EL (cell line): ENCODE measurements at regions not wholly inside any gene's neighbourhood (a gene's known extent, or its start where the extent isn't known, plus 50 kb on each side); places are given as distances from the start of the nearest gene placed in this dataset.
"Not testable (repeated sequence)": the region's sequence is repeated elsewhere in the genome, so short reads cannot be mapped to it uniquely, and the experiment has no call there.

Experiments
- DNase-seq: peaks from one replicate; pipeline ENCODE4 v3.0.0-alpha.2; 2016

- no peak for DNase-seq
These were observed 683.8 kb upstream of the EEF2KMT start for GRCh38 chr16:5781436-5781835.

DNA sequence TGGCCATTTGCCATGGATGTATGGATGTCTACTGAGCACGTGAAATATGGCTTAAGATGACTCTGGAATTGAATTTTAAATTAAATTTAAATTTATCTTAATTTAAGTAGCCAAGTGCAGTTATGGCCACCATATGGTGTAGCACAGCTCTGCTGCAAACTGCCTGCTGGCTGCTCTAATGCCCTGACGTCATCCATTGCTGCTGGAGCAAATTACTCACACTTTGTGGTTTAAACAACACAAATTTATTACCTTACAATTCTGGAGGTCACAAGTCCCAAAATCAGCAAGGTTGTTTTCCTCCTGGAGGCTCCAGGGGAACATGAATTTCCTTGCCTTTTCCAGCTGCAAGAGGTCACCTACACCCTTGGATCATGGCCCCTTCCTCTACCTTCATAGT is 679.3 kb upstream of the EEF2KMT start:
- DNase-seq: no peak

DNA sequence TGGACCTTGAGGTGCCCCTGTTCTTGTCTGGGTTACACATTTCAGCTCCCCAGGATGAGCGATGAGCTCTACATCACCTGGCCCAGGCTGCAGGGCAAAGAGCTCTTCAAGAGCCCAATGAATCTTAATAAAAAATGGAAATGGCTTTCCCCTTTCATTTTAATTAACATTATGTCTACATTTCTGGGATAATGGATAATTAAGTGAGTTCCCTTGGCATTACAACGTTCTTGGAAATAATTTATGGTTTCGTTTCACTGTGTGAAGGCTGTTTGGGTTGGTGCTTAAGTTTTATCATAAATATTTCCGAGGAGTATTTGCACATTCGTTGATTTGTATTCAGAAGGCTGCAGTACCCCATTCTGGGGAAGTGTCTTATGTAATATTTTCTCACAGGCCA is 678.3 kb upstream of the EEF2KMT start:
- no peak for DNase-seq

GRCh38 chr16:5770118-5770517 is 672.5 kb upstream of the EEF2KMT start:
- DNase-seq: no peak

DNA sequence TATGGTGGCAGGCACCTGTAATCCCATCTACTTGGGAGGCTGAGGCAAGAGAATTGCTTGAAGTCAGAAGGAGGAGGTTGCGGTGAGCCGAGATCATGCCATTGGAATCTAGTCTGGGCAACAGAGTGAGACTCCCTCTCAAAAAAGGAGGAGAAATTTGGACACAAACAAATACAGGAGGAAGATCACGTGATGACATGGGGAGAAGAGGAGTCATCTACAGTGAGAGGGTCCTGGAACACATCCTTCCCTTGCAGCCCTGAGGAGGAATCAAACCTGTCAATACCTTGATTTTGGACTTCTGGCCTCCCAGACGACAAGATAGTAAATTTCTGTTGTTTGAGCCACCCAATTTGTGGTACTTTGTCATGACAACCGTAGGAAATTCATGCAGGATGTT is 671.9 kb upstream of the EEF2KMT start:
- DNase-seq: no peak

DNA sequence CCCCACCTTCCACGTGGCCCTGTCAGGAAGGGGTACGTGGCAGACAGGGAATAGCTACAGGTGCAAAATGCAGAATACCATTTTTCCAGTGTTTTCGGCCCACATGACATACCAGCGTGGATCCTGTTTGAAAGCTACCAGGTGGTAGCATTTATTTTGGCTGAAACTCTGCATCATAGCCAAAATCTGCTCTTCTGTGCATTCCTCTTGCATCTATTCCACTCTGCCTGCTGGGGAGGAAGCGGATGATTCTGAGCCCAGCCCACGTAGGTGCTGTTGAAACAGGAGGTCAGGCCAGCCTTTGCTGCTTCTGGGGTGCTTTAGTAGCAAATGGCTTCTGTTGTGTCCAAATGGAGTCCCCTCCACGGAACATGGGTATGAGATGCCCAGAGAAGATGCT is 670.9 kb upstream of the EEF2KMT start:
- no peak for DNase-seq

- no peak for DNase-seq
These were observed 665.6 kb upstream of the EEF2KMT start for GRCh38 chr16:5763176-5763575.

GRCh38 chr16:5762362-5762761 is 664.8 kb upstream of the EEF2KMT start:
- no peak for DNase-seq

DNA sequence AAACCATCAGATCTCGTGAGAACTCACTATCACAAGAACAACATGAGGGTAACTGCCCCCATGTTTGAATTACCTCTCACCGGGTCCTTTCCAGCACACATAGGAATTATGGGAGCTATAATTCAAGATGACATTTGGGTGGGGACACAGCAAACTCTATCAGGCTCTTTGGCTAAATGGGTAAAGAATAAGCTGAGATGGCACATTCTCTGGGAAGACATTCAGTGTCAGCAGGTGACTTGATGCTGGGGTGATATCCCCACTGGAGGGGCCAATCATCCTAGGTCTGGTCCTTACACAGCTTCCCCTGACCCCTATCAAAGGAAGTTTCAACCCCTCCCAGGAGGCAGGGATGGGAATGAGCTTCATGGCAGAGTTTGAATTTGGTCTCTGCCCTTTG is 664.0 kb upstream of the EEF2KMT start:
- no peak for DNase-seq

GRCh38 chr16:5758281-5758680 is 660.7 kb upstream of the EEF2KMT start:
- DNase-seq: no peak

GRCh38 chr16:5756969-5757368 is 659.4 kb upstream of the EEF2KMT start:
- DNase-seq: no peak

- DNase-seq: no peak
These were observed 655.8 kb upstream of the EEF2KMT start for GRCh38 chr16:5753381-5753780.

GRCh38 chr16:5751216-5751615 is 653.6 kb upstream of the EEF2KMT start:
- DNase-seq: no peak

GRCh38 chr16:5750439-5750838 is 652.8 kb upstream of the EEF2KMT start:
- not testable (repeated sequence) for DNase-seq

DNA sequence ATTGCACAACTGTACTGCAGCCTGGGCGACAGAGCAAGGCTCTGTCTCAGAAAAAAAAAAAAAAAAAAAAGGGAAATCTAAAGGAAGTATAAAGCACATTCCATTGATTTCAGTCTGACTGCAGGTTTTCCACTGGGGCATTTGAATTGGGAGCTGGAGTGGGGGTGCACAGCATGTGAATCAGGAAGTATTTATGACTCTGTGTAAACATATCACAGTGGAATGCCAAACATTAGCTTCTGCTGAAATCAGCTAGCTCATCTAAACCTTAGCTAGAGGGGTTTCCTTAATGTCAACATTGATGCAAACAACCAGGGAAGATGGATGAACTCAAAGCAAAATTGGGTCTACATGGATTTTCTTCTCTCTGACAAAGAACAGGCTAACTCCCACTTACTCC is 641.0 kb upstream of the EEF2KMT start:
- no peak for DNase-seq

- no peak for DNase-seq
These were observed 638.8 kb upstream of the EEF2KMT start for GRCh38 chr16:5736209-5736930.

DNA sequence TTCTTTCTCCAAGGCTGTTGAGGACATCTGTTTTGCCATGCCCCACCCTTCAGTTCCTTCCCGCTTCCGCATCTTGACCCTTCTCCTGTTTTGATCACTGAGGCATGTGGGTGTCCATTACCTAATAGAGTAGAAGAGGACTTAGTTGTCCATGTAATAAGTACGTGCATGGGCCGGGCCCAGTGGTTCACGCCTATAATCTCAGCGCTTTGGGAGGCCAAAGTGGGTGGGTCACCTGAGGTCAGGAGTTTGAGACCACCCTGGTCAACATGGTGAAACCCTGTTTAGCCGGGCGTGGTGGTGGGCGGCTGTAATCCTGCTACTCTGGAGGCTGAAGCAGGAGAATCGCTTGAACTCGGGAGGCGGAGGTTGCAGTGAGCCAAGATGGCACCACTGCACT is 637.8 kb upstream of the EEF2KMT start:
- no peak for DNase-seq

- DNase-seq: no peak
These were observed 633.2 kb upstream of the EEF2KMT start for GRCh38 chr16:5730783-5731182.

GRCh38 chr16:5722116-5722619 is 624.6 kb upstream of the EEF2KMT start:
- no peak for DNase-seq

GRCh38 chr16:5715155-5715554 is 617.6 kb upstream of the EEF2KMT start:
- DNase-seq: no peak

DNA sequence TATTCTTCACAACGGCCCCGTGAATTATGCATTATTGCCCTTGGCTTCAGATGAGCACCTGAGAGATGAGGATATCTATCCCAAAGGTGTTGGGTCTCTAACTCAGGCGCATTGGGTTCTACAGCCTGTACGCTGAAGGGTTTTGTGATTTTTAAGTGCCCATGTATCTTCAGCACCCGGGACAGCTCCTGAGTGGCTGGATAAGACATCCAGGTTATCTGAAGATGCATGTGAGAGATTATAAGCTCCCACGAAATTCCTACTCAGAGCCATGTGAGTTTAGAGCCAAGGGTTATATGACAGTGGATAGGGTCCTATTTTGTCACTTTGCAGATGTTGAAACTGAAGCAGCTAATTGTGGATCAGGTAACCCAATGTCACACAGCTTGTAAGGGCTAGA is 612.3 kb upstream of the EEF2KMT start:
- no peak for DNase-seq

DNA sequence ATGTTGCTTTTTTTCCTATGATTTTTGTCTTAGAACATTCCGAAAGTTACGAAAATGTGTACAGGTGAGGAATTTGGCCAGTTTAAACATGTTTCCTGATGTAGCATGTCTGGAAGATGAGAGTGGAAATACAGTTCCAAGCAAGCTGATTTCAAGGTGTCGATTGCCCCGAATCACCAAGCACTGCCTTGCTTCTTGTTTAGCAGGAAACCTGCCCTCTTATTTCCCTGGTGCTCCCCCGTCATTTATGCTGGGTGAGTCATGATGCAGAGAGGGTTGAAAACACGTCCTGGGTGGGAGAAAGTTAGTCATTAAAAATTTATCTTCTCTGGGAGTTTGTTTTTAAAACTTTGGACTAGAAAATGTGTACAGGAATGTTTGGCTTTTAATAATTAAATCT is 608.6 kb upstream of the EEF2KMT start:
- no peak for DNase-seq

DNA sequence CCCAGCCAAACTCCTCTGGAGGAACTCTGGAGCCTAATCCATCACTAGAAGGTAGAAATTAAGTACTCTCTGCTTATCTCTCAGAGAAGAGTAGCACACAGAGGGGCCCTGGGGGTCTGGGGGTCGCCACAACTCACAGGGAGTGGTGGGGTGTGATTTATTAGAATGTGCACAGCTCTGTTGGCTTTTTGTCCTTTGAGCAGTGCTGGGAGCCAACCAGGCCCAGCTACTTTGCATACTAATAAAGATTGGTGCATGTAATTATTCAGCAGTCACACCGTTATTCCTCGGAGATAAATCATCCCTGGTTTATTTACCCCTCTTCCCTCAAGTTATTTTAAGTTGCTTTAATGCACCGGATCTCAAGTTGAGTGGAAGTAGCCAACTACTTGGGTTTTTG is 606.7 kb upstream of the EEF2KMT start:
- DNase-seq: no peak

- no peak for DNase-seq
These were observed 595.8 kb upstream of the EEF2KMT start for GRCh38 chr16:5693426-5693825.

DNA sequence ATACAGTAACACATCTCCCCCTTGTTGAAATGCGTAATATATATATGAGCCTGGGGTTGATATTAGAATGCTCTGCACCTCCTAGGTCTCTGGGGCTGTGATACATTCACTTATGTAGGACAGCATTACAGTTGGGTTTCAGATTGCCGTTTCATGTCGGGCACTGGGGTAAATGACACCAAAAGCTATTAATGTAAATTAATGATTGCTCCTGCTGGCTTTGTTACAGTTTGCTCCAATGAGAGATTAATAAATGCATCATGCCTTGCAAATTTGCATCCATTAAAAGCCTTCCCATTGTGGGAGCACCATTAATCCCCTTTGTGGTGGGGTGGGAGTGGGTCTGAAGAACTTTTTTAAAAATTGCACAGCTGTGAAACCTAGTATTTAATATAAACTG is 584.4 kb upstream of the EEF2KMT start:
- DNase-seq: no peak
